HG03139 (cell line): ENCODE measurements at regions not wholly inside any gene's neighbourhood (a gene's known extent, or its start where the extent isn't known, plus 50 kb on each side); places are given as distances from the start of the nearest gene placed in this dataset.
"Not testable (repeated sequence)": the region's sequence is repeated elsewhere in the genome, so short reads cannot be mapped to it uniquely, and the experiment has no call there.

Experiments used
- ATAC-seq: cut with Tn5 transposase; IDR thresholded peaks from one replicate; pipeline ENCODE4 v1.9.1; 2021; ENCODE audit not compliant: unreplicated experiment

DNA sequence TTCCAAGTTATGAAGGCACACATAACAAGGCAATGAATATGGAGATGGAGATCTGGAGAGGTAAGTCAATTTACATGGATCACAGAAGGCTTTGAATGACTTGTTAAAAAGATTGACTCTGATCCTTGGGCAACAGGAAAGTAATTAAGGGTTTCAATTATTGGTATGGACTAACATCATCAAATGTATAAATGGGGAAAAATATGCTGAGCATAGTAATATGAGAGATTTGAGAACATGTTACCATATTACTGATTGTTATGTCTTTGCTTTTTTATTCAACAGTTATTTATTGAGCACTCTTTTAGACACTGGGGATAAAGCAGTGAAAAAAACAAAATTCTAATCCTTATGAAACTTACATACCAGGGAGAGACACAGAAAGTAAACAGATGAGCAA, 238.5 kb upstream of the ROBO1 start:
- ATAC-seq: no peak

DNA sequence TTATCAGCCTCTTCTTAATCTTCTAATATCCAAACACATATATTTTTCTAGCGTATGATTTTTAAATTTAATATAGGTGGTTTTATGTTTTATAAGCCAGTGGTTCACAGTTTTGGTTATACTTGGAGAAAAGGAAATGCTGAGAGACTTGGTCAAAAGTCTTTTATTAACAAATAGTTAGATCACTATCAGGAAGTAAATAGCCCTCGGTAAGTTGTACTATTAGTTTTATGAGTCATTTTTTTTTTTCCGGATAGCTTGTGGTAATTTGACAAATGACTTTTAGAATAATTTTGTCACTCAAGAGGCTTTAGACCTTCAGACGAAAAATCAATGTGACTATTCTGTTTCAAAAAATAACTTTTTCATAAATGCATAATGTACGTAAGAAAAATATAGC, 232.2 kb upstream of the ROBO1 start:
- no peak for ATAC-seq

DNA sequence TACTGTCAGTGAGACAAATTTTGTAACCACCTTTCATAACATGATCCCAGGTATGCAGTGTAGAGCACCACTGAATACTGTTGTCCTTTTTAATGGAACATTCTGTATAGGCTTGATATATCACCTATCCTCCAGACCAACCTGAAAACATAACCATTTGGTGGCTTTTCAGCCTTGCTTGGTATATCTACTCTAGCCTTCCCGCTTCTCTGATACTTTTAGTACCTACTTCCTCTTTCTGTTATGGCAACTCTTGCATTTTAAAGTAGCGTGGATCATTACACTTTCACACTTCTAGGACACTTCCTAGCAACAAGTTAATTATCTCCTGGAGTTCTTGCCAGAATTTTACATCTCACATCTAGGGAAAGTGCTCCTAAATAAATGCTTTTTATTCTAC, 226.6 kb upstream of the ROBO1 start:
- ATAC-seq: no peak

DNA sequence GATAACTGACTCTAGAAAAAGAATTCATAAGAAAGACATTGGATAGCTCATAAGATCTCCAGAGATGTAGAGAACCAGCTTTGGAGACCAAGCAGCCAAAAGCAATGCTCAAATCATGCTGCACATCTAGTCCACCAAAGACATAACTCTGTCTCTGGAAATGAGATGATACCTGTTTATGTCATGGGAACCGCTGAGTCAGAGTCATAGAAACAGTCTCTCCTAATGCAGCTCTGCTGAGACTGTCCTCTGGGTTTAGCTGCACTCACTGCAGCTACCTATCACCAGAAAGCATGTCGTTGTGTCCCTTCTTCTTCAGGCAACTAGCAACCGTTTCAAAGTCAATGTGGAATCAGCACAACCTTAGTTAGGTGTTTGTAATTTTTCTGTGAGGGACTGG, 218.5 kb upstream of the ROBO1 start:
- ATAC-seq: no peak

DNA sequence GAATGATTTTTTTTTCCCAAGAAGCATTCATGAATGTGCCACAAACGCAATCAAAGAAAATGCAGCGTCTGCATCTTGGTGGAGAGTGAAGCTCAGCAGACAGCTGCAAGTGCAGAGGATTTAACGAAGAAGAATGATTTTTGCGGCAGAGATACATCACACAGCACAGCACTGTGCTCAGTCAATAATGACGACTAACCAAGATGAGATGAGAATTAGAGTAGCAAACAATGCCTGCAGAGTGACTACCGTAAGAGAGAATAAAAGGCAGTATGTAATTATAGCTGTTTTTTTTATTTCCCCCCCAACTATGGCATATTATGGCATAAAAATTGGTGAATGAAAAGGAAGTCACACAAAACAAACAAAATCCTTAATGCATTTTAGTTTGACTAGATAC, 218.0 kb upstream of the ROBO1 start:
- no peak for ATAC-seq

DNA sequence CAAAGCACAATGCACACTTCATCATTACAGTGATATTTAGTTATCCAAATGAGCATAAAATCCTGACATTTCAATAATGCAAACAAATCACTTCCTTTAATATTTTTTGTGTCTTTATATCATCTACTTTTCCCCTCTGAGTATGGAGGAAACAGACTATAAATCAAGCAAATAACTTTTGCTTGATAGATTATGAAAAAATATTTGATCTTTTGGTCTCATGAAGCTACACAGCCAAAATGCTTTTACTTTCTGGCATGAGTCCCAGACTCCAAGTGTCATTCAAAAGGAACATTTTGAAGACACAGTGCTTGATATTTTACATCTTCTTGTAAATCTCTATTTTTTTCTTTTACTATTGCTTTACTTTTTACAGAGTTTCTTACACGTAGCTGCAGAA, 215.3 kb upstream of the ROBO1 start:
- ATAC-seq: no peak

DNA sequence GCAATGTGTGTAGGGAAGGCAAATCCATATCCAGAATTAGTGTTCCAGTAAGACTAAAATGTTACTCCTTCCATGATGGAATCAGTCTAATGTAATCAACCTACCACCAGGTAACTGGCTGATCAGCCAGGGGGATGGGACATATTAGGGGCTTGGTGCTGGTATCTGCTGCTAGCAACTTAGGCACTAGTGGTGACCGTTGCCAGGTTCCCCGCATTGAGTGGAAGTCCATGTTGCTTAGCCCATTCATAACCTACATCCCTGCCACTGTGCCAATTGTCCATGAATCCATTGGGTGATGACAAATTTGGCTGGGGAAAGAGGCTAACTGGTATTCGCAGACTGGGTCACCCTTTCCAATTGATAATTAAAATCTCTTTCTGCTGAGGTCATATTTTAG, 212.2 kb upstream of the ROBO1 start:
- ATAC-seq: no peak

DNA sequence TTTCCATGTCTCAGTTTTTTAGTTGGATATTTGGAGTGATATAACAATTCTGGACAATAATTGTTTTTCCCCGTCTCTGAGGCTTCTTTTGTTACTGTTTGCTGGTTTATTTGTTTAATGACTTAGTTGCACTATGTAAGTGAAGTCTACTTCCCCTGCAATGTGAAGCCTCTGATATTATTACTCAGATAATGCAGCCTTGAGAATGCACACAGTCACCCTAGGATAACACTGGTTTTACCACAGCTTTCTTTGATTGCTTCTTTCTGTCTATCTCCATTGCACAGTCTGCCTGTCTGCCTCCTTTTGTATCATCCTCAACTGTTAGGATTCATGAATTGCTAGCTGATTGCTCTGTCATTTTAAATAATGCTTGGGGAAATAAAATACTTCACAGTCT, 208.7 kb upstream of the ROBO1 start:
- ATAC-seq: no peak

DNA sequence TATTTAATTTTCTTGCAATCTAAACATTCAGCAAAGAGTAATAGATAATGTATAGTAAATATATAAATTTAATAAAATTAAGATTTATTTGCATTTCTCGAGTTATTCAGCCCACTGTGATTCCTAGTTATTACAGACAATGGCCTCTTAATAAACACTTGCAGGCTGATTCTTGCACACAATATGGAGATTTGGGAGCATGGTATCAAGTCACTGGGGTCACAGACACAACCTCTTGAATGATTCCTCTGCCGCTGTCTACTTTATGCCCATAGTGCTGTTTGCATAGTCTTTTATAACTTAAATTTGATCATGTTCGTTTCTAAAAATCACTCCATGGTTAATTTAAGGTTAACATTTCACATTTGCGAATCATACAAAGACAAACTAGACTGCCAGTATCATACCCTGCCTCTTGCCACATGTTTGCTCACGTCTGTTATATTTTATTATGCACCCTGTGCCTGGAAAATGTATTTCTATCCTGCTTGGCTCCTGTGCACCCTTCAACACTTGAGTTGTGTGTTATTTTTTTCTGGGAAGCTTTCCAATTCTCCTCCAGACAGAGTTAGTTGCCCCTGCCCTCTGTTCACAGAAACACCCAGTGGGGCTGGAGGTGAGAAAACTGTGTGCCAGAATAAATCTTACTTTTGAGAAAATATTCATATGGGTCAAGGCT, 206.3 kb upstream of the ROBO1 start:
- no peak for ATAC-seq

DNA sequence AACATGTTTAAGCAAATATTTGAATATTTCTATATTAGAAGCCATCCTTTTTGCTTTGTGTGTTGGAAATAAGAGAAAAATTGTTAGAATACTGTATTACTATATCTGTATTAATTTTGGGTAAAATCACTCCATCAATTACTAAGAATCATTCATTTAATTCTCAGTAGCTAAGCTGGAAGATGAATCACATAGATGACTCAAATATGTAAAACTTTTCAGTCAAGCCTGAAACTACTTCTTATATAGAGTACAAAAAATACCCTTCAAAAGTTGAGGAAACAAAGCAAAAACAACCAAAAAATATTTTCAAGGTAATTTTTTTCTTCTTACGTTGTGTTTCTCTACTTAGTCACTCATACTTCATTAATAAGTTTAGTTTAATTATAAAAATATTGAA, 205.7 kb upstream of the ROBO1 start:
- ATAC-seq: no peak

DNA sequence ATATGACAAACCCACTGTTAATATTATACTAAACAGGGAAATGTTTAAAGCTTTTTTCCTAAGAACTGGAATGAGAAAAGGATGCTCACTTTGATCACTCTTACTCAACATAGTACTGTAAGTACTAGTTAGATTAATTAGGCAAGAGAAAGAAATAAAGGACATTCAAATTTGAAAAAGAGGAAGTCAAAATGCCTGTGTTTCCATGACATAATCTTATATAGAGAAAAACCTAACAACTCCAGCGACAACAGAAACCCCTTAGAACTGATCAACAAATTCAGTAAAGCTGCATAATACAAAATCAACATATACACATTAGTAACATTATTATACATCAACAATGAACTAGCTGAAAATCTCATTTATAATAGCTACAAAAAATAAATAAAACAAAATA, 200.6 kb upstream of the ROBO1 start:
- no peak for ATAC-seq

DNA sequence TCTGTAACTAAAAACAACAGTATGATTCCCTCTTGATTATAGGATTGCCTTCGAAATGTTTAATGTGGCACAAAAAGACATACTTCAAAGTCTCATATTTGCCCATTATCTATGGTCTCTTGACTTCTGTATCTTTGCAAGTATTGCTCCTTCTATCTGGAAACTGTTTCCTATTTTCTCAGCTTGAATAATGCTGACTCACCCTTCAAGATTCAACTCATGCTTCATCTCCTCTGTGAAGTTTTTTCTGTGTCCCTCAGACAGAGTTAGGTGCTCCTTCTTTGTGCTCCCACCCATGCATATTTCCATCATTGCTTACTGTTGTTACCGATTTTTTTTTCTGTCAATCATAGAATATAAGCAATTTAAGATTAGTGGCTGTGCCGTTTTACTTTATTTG, 192.8 kb upstream of the ROBO1 start:
- no peak for ATAC-seq

DNA sequence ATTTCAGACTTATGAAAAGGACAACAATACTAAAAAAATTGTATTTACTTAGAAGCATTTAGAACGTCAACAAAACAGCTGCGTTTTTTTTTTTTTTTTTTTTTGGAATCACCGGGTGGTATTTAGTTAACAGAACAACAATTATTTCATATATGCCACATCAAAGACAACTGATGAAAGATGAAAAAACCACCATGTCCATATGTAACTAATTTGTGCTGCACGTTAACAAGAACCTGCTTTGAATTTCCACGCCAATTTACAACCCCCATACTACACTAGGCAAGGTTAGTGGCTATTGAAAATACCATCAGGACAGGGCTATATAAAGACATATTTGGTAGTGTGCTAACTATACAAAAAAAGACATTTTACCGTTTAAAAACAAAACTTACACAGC, 189.3 kb upstream of the ROBO1 start:
- ATAC-seq: no peak

DNA sequence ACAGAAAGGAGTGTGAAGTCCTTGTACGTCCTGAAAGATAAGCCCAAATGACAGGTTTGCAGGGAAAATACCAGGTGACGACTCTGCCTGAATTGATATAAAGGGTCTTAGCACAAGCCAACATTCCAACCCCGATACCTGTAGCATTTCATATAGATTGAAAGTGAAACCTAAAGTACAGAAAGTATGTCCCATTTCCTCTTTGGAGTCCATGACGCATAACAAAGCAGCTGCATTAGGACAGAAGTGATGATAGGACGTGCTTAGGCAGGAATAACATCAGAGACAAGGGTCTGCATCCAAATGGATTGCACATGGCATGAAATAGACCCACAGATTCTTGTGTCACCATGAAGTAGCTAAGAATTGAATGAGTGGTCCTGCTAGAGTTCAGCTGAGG, 187.0 kb upstream of the ROBO1 start:
- ATAC-seq: no peak

DNA sequence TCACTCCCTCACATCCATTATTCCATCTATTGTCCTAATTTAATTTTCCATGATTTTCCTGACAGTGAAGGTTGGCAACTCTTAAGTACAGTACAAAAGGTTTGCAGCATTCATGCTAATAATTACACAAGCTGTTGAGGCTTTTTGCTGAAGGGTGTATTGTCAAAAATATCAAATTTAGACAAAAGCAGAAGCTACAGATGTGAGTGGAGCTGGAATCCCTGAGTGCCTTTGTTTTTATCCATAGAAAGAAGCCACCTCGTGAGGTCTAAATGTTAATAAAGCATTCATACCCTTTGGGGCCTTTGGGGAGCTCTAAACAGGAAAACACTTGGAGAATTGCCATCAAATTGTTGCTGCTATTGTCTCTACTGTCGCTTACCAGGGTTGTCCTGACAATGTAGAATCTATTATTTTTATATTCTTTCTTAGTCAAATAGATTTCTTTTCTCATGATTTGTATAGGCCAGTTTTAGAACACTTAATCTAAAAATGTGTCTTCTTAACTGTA, 185.8 kb upstream of the ROBO1 start:
- no peak for ATAC-seq

DNA sequence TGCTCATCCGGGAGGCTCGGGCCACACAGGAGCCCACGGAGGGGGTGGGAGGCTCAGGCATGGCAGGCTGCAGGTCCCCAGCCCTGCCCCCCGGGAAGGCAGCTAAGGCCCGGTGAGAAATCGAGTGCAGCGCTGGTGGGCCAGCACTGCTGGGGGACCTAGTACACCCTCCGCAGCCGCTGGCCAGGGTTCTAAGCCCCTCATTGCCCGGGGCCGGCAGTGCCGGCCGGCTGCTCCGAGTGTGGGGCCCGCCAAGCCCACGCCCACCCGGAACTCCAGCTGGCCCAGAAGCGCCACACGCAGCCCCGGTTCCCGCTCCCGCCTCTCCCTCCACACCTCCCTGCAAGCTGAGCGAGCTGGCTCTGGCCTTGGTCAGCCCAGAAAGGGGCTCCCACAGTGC, 183.6 kb upstream of the ROBO1 start:
- not testable (repeated sequence) for ATAC-seq

DNA sequence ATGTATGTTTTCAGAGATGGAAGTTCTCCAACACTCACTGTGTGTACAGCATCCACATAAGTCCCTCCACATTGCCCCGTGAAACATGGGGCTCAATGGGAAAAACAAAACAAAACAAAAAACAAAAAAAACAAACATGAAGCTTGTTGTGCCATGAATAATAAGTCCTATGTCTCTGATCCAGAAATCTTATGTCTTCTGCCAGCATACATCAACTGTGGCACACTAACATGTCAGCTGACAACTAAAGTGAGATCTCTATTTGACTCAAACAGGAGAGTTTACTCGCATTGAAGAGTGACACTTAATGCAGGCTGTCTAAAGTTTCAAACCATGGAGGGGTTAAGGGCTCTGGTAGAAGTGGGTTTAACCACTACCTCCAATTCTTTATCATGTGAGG, 180.2 kb upstream of the ROBO1 start:
- ATAC-seq: no peak

DNA sequence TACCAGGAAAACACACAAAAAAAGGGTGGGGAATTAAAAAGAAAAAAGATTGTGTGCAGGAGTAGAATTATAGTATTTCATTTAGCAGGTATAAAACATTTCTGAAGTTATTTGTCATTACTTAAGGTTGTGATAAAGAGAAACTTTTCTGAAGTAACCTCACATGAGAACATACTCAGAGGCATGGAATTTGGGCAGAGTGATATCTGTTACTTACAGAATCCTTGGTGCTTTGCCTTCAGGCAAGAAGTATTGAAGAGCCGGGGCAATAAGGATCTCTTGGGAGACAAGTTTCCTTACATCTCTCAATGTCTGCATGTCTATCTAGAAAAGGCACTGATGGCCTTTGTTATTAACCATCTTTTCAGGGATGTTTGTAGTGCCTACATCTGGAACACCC, 179.7 kb upstream of the ROBO1 start:
- no peak for ATAC-seq

DNA sequence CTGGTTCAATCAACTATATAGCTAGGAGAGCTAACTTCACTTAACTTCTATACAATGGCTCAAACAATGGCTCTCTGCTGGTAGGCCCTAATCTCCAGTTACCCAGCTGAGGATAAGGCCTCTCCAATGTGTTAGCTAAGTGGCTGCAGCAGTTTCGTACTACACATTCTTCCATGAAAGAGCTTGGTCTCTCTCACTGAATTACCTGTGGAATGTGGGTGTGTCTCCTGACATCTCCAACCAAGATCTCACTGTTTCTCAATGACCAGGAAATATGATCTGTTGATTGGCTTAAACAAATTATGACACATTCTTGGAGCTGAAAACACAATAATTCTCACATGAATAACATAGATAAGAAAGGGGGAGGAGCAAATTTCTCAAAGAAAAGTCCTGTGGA, 169.8 kb upstream of the ROBO1 start:
- ATAC-seq: no peak

DNA sequence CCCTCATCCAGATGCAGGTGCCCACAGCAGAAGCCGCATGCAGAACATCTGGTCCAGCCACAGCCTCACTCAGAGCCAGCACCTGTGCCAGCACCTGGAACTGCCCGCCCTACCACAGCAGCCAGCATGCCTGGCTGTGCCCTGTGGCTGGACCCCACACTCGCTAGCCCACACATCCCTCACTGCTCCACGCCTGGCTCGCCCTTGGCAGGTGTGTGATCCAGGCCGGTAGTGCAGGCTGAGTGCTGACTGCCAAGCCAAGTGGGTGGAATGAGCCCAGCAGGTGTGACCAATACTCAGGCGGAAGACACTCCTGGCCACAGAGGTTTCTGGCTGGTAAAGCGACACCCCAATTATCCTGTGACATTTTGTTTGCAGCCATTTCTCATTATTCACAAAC, 162.4 kb upstream of the ROBO1 start:
- no peak for ATAC-seq

DNA sequence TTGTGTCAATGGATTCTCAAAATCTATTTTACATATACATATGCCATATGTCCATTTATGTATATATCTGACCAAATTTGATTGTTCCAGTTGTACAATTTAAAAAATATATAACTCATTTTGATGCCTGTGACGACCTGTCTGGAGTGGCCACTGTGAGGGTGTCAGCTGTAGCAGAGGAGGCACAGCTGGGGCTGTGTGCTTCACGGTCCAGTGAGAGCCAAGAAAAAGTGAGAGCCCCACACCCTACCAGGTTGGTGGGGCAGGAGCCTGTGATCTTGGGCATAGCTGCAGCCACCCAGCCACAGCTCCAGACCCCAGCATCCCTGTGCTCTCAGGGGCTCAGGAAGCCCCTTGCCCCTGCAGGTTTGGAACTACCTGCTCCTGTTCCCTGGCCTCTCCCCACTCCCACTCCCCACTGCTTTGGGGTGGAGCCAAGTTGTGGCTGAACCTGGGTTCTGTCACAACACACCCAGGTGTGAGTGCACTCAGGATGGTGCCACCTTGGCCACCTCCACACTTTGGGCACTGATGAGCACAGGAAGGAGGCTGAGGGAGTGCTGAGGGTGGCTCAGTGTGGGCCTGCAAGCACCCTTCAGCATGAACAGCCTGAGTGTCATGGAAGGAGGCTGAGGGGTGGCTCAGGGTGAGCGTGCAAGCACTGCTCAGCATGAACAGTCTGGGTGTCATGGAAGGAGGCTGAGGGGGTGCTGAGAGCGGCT, 161.1 kb upstream of the ROBO1 start:
- no peak for ATAC-seq

DNA sequence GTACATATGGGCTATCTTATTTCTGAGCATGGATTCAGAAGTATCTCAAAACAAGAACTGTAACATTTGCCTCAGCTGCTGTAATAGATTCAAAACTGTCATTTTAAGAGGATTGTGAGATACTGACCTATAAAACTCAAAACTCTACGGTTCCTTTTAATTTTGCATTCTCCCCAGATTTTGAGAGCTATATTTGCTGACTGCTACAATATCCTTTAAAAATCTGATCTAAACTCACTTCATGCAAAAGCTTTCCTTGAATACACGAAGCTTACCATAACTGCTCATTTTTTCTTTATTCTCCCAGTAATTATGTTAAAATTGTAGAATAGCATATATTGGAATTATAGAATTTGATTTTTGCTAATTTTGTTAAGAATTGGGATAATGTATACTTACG, 158.7 kb upstream of the ROBO1 start:
- ATAC-seq: no peak

DNA sequence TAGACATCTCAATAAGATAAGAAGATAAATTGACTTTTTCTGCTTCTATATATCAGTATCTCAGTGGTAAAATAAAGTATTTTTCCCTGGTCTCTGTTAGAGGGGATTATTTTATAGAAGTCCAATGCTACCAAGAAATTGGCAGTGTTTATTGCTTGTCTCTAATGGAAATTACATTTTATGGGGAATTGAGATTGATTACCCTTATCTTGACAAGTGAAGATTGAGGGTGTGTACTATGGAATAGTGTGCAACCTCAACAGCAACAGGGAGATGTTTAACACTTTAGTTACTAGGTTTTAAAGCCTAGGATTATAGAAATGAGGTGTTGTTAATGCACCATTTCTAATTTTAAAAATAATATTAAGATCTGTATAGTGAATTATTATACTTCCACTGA, 154.8 kb upstream of the ROBO1 start:
- ATAC-seq: no peak
